Astrocyte (in vitro differentiated cells and primary cell): ENCODE measurements at regions not wholly inside any gene's neighbourhood (a gene's known extent, or its start where the extent isn't known, plus 50 kb on each side); places are given as distances from the start of the nearest gene placed in this dataset.

Source experiments
- DNase-seq: peaks from one replicate; pipeline ENCODE4 v3.0.0-alpha.2; 2010; ENCODE audit warnings: low read depth
- FAIRE-seq: peaks from 2 replicates; lab custom pipeline; 2011; peaks lifted over from hg19 to GRCh38; lab: Jason Lieb, UNC
- H2AFZ ChIP-seq: 2 replicates; pipeline ENCODE4 v1.6.0; 2012; ENCODE audit warnings: low read depth, low read length, inconsistent platforms
- H3K27ac ChIP-seq: 2 replicates; pipeline ENCODE4 v1.5.1; 2011; ENCODE audit warnings: low read depth, low read length, inconsistent platforms
- H3K27me3 ChIP-seq: 2 replicates; pipeline ENCODE4 v1.6.0; 2011; ENCODE audit warnings: low read length, inconsistent platforms; ENCODE audit not compliant: insufficient read depth
- H3K36me3 ChIP-seq: 2 replicates; pipeline ENCODE4 v1.5.1; 2011; ENCODE audit warnings: low read length, inconsistent platforms; ENCODE audit not compliant: insufficient read depth
- H3K4me1 ChIP-seq: 2 replicates; pipeline ENCODE4 v1.5.1; 2011; ENCODE audit warnings: low read length, inconsistent platforms; ENCODE audit not compliant: insufficient read depth
- H3K4me2 ChIP-seq: 2 replicates; pipeline ENCODE4 v1.6.0; 2012; ENCODE audit warnings: low read length, inconsistent platforms
- H3K4me3 ChIP-seq: 2 replicates; pipeline ENCODE4 v1.5.1; 2011; ENCODE audit warnings: low read depth, mild to moderate bottlenecking, low read length, inconsistent platforms; ENCODE audit not compliant: insufficient read depth
- H3K79me2 ChIP-seq: 2 replicates; pipeline ENCODE4 v1.6.0; 2012; ENCODE audit warnings: mild to moderate bottlenecking, low read length, inconsistent platforms; ENCODE audit not compliant: insufficient read depth
- H3K9ac ChIP-seq: 2 replicates; pipeline ENCODE4 v1.6.0; 2012; ENCODE audit warnings: mild to moderate bottlenecking, low read length, inconsistent platforms
- H3K9me3 ChIP-seq: 2 replicates; pipeline ENCODE4 v1.5.1; 2012; ENCODE audit warnings: low read depth, mild to moderate bottlenecking, low read length, inconsistent platforms; ENCODE audit not compliant: insufficient read depth
- H4K20me1 ChIP-seq: 2 replicates; pipeline ENCODE4 v1.6.0; 2012; ENCODE audit warnings: low read length, inconsistent platforms; ENCODE audit not compliant: insufficient read depth
- H3K27ac Mint-ChIP-seq: one replicate; pipeline ENCODE4 v1.8.0; 2021; ENCODE audit warnings: mild to moderate bottlenecking, mixed read lengths; ENCODE audit not compliant: unreplicated experiment
- H3K27me3 Mint-ChIP-seq: one replicate; pipeline ENCODE4 v1.8.0; 2021; ENCODE audit warnings: low read depth, mixed read lengths; ENCODE audit not compliant: unreplicated experiment
- H3K36me3 Mint-ChIP-seq: one replicate; pipeline ENCODE4 v1.8.0; 2021; ENCODE audit warnings: low read depth, mixed read lengths; ENCODE audit not compliant: unreplicated experiment
- H3K4me1 Mint-ChIP-seq: one replicate; pipeline ENCODE4 v1.8.0; 2021; ENCODE audit warnings: low read depth, mixed read lengths; ENCODE audit not compliant: unreplicated experiment
- H3K4me3 Mint-ChIP-seq: one replicate; pipeline ENCODE4 v1.8.0; 2021; ENCODE audit warnings: mild to moderate bottlenecking, moderate library complexity, mixed read lengths; ENCODE audit not compliant: unreplicated experiment
- H3K9me3 Mint-ChIP-seq: one replicate; pipeline ENCODE4 v1.8.0; 2021; ENCODE audit warnings: mild to moderate bottlenecking, mixed read lengths; ENCODE audit not compliant: unreplicated experiment
- EZH2 ChIP-seq: IDR thresholded peaks from 2 replicates; pipeline ENCODE4 v1.6.1; 2012; ENCODE audit warnings: mild to moderate bottlenecking, low read length, inconsistent platforms; ENCODE audit not compliant: insufficient read depth
- TF ChIP-seq, protein P1 (sequence below): IDR thresholded peaks from 2 replicates; pipeline ENCODE4 v1.5.1; 2011; ENCODE audit warnings: low read depth, mild to moderate bottlenecking, inconsistent platforms, low read length, moderate library complexity; ENCODE audit not compliant: insufficient read depth

- no peaks in the 10 kb centered on the region for H3K9me3 ChIP-seq
- FAIRE-seq (no peak), DNase-seq (peak; percentile 74)
- Mint-ChIP-seq H3K27me3 (no peaks in the 10 kb centered on the region), H3K27ac (no peak overlapping the region), H3K9me3 (peaks cover 7% of the 10 kb centered on the region), H3K36me3 (no peaks in the 10 kb centered on the region), H3K4me1 (no peaks in the 10 kb centered on the region), H3K4me3 (no peak overlapping the region)
- H3K27ac ChIP-seq: no peak overlapping the region
- no peak overlapping the region for H3K4me3 ChIP-seq
- H3K79me2 ChIP-seq: no peaks in the 10 kb centered on the region
- no peak overlapping the region for H3K9ac ChIP-seq
- H3K36me3 ChIP-seq: no peaks in the 10 kb centered on the region
- H4K20me1 ChIP-seq: no peaks in the 10 kb centered on the region
- no peak overlapping the region for H2AFZ ChIP-seq
- H3K27me3 ChIP-seq: no peaks in the 10 kb centered on the region
- no peaks in the 10 kb centered on the region for H3K4me1 ChIP-seq
- TF ChIP-seq, protein P1, sequence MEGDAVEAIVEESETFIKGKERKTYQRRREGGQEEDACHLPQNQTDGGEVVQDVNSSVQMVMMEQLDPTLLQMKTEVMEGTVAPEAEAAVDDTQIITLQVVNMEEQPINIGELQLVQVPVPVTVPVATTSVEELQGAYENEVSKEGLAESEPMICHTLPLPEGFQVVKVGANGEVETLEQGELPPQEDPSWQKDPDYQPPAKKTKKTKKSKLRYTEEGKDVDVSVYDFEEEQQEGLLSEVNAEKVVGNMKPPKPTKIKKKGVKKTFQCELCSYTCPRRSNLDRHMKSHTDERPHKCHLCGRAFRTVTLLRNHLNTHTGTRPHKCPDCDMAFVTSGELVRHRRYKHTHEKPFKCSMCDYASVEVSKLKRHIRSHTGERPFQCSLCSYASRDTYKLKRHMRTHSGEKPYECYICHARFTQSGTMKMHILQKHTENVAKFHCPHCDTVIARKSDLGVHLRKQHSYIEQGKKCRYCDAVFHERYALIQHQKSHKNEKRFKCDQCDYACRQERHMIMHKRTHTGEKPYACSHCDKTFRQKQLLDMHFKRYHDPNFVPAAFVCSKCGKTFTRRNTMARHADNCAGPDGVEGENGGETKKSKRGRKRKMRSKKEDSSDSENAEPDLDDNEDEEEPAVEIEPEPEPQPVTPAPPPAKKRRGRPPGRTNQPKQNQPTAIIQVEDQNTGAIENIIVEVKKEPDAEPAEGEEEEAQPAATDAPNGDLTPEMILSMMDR: no peak
- H3K4me2 ChIP-seq: no peak overlapping the region
These were observed 751.5 kb downstream of the CBLN4 start for GRCh38 chr20:55253781-55254180.

DNA sequence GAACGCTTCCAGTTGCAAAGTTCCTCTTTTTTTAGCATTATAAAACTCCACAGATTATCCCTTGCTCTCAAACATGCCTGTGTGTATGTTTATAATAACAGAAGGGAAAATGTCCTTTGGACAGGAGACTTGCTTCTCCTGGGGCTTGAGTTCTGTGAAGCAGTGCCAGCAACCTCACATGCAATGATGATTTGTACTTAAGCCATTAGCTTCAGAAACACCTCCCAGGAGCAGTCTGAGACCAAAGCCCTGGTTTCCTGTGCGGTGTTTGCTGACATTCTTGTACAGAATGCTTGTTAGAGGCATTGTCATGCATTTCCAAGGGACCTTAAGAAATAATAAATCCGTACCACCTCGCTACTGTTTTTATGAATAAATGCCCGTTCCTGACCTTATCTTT, 752.8 kb downstream of the CBLN4 start:
- H3K4me3 ChIP-seq: no peak overlapping the region
- no peaks in the 10 kb centered on the region for H3K79me2 ChIP-seq
- Mint-ChIP-seq H3K9me3 (peaks cover 8% of the 10 kb centered on the region), H3K36me3 (no peaks in the 10 kb centered on the region), H3K4me3 (no peak overlapping the region), H3K4me1 (no peaks in the 10 kb centered on the region), H3K27me3 (no peaks in the 10 kb centered on the region), H3K27ac (no peak overlapping the region)
- no peaks in the 10 kb centered on the region for H3K4me1 ChIP-seq
- no peaks in the 10 kb centered on the region for H3K9me3 ChIP-seq
- H3K27ac ChIP-seq: no peak overlapping the region
- no peaks in the 10 kb centered on the region for H3K27me3 ChIP-seq
- TF ChIP-seq, protein P1: no peak
- no peak for TF ChIP-seq EZH2
- H3K36me3 ChIP-seq: no peaks in the 10 kb centered on the region
- DNase-seq (peak; percentile 32), FAIRE-seq (no peak)
- H3K4me2 ChIP-seq: no peak overlapping the region
- no peak overlapping the region for H2AFZ ChIP-seq
- no peak overlapping the region for H3K9ac ChIP-seq
- H4K20me1 ChIP-seq: no peaks in the 10 kb centered on the region

GRCh38 chr20:55251170-55251569, 754.1 kb downstream of the CBLN4 start:
- Mint-ChIP-seq H3K36me3 (no peaks in the 10 kb centered on the region), H3K27me3 (no peaks in the 10 kb centered on the region), H3K4me1 (no peaks in the 10 kb centered on the region), H3K4me3 (no peak overlapping the region), H3K9me3 (peaks cover 9% of the 10 kb centered on the region), H3K27ac (no peak overlapping the region)
- Histone ChIP-seq H2AFZ (no peak overlapping the region), H3K79me2 (no peaks in the 10 kb centered on the region), H3K27ac (no peak overlapping the region), H3K27me3 (no peaks in the 10 kb centered on the region), H3K4me3 (no peak overlapping the region), H3K9me3 (no peaks in the 10 kb centered on the region), H3K4me2 (no peak overlapping the region), H3K4me1 (no peaks in the 10 kb centered on the region), H3K36me3 (no peaks in the 10 kb centered on the region), H3K9ac (no peak overlapping the region), H4K20me1 (no peaks in the 10 kb centered on the region)
- TF ChIP-seq, protein P1: no peak
- no peak for TF ChIP-seq EZH2
- no peak for DNase-seq
- FAIRE-seq: no peak
